Hippocampal formation (tissue), 2 donors: ENCODE measurements at regions not wholly inside any gene's neighbourhood (a gene's known extent, or its start where the extent isn't known, plus 50 kb on each side); places are given as distances from the start of the nearest gene placed in this dataset.
"Not testable (repeated sequence)": the region's sequence is repeated elsewhere in the genome, so short reads cannot be mapped to it uniquely, and the experiment has no call there.

Experiments
- DNase-seq, 2 donors: peaks; one replicate each; lab custom pipeline; 2025; lab: John Stamatoyannopoulos, UW

GRCh38 chr13:61358599-61358998 is 57.0 kb downstream of the PCDH20 start:
- DNase-seq, result no peak

GRCh38 chr13:61350341-61350740 is 65.3 kb downstream of the PCDH20 start:
- no peak for DNase-seq

GRCh38 chr13:61339054-61339621 is 76.5 kb downstream of the PCDH20 start:
- no peak for DNase-seq

- DNase-seq, result no peak
Measured at GRCh38 chr13:61316647-61317046, 99.0 kb downstream of the PCDH20 start.

GRCh38 chr13:61294467-61295191 is 121.0 kb downstream of the PCDH20 start:
- no peak for DNase-seq

GRCh38 chr13:61286148-61286745 is 129.4 kb downstream of the PCDH20 start:
- DNase-seq, result no peak

- DNase-seq, result no peak
Measured at GRCh38 chr13:61277586-61278276, 137.9 kb downstream of the PCDH20 start.

- no peak for DNase-seq
Measured at GRCh38 chr13:61277088-61277487, 138.6 kb downstream of the PCDH20 start.

GRCh38 chr13:61276401-61276800 is 139.2 kb downstream of the PCDH20 start:
- DNase-seq, result no peak

GRCh38 chr13:61275736-61276135 is 139.9 kb downstream of the PCDH20 start:
- DNase-seq, result no peak

GRCh38 chr13:61275251-61275650 is 140.4 kb downstream of the PCDH20 start:
- DNase-seq, result no peak

- not testable (repeated sequence) for DNase-seq
Measured at GRCh38 chr13:61266896-61267295, 148.8 kb downstream of the PCDH20 start.

GRCh38 chr13:61261746-61262472 is 153.7 kb downstream of the PCDH20 start:
- DNase-seq, result no peak

- no peak for DNase-seq
Measured at GRCh38 chr13:61258185-61258584, 157.5 kb downstream of the PCDH20 start.

- DNase-seq, result no peak
Measured at GRCh38 chr13:61255040-61255796, 160.4 kb downstream of the PCDH20 start.

GRCh38 chr13:61253105-61253877 is 162.4 kb downstream of the PCDH20 start:
- DNase-seq, result no peak

GRCh38 chr13:61252213-61252612 is 163.4 kb downstream of the PCDH20 start:
- no peak for DNase-seq

GRCh38 chr13:61247149-61247936 is 168.3 kb downstream of the PCDH20 start:
- DNase-seq, result no peak

GRCh38 chr13:61246351-61246750 is 169.3 kb downstream of the PCDH20 start:
- no peak for DNase-seq

GRCh38 chr13:61215601-61216000 is 200.0 kb downstream of the PCDH20 start:
- no peak for DNase-seq
